ENCODE measurements at regions not wholly inside any gene's neighbourhood (a gene's known extent, or its start where the extent isn't known, plus 50 kb on each side); places are given as distances from the start of the nearest gene placed in this dataset.
"Not testable (repeated sequence)": the region's sequence is repeated elsewhere in the genome, so short reads cannot be mapped to it uniquely, and the experiment has no call there.

DNA sequence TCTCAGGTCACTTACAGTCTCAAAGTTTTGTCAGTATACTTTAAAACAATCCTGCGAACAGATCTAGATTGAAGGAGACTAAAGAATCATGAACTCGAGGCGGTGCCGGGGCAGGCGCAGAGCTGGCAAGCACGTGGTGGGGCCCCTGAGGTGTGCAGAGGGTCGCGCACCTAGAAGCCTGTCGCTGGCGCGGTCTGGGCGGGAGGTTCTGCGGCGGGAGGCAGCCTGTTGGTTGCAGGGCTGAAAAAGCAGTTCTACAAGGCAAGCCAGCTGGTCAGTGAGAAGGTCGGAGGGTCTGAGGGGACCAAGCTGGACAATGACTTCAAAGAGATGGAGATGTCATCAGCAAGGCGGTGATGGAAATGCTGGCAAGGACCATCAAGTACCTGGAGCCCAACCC, 147.0 kb downstream of the GOSR1 start:
- not testable (repeated sequence) for DNase-seq

GRCh38 chr17:30609682-30610081, 132.5 kb downstream of the GOSR1 start:
- not testable (repeated sequence) for DNase-seq

- DNase-seq = no peak
These were observed 128.3 kb downstream of the GOSR1 start for GRCh38 chr17:30605523-30605922.

DNA sequence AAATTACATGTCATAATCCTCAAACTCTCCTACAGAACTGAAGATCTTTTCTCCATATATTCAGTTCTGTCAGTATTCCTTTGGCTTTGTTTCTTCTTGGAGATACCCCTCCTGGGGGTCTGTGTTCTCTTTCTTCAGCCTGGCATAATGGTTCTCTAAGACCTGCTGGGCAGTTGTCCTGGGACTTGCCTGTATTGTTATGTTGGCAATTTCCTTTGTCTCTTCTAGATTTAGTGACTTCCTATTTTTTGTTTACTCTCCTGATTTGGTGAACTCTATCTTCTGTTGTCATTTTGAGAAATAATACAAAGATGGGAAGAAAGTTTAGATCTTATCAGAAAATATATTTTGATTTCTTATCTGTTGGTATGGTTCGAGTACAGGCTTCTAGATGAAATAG, 127.8 kb downstream of the GOSR1 start:
- DNase-seq = no peak

DNA sequence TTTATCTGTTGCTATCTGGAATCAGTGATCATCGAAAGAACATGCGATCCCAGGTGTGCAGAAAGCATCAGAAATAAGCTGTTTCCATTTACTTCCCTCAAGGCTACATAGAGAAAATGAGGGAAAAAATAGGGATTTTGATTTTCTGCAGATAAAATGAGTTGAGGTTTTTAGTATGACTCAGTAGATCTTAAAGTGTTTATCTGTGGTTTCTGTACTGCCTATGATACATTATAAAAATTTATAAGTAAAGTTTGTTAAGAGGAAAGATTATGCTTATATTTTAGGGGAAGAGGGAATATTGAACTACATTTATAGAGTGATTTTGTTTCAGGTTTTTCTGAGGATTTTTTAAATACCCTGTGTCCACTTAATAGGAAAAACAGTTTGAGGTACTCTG, 125.2 kb downstream of the GOSR1 start:
- DNase-seq = not testable (repeated sequence)

DNA sequence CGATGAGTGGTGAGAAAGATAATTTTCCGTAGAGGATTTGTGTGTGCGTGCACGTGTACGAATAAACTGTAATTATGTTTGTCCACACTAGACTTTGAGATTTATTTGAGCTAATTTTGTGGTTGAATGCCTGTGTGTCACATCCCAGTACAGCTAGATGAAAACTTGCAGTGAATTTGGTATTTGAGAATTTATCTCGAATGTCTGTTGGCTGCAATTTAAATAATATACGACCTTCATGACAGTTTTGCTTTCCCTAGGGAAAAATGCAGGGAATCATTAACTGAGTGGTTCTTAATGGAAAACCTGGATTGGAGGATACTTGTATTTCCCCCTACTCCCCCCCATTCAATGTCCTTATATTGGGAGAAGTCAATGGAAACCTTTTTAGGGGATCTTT, 124.8 kb downstream of the GOSR1 start:
- not testable (repeated sequence) for DNase-seq

DNA sequence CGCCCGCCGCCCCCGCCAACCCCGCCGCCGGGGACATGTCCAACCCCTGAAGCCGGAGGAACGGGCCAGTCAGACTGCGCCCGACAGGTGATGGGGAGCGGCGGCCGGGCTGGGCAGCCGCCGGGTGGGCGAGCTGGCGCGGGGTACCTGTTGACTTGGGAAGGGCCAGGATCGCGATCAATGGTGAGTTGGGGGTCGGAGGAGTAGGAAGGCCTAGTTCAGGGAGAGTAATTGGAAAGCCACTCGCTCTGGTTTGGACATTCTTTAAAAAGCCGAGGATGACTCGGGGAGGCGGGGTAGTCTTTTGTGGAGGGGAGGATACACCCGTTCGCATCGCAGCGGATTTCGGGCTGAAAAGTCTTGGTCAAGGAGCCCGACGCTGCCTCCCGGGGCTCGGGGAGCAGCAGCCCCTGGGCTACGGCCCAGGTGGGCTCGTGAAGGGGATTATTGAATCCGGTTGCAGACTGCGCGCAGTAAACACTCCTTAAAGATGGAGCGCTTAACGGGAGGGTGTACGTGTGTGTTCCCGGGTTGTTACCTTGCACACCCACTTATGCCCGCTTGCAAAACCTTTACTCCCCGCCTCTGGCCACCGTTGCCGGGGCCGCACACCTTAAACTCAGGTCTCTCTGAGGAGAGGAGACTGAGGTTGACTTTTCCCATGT, 123.8 kb downstream of the GOSR1 start:
- no peak for DNase-seq

DNA sequence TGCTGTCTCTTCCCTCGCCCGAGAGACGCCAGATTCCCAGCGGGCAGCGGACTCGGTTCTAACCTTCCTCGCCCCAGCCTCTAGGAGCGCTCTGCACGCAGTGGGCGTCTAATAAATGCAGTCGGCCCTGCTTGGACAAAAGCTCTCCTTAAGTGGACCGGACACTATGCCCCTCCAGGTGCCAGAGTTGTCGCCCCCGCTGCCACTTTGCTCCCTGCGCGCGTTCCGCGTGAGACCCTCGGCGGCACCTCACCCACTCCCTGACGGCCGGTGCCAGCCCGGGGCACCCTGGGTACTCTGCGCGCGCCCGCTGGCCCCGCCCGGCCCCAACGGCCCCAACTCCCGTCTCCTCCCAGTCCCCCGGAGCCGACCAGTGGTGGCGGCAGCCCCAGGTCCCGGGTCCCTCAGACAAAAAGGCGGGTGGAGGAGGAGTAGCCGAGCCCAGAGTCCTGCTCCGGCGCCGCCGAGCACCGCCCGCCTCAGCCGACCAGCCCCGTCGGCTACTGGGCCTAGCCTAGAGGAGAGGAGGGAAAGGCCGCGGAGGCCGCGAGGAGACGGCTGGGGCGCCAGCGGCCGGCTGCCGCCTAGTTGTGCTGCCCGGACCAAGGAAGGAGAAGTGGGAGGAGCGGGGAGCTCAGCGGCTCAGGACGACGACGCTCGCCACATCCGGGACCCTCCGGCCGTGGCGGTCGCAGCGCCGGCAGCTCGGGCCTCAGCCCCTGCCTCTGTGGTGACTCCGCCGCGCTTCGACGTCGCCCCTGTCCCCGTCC, 123.0 kb downstream of the GOSR1 start:
- peak; percentile 57 for DNase-seq

GRCh38 chr17:30599428-30600059, 122.3 kb downstream of the GOSR1 start:
- DNase-seq = no peak

- no peak for DNase-seq
These were observed 120.6 kb downstream of the GOSR1 start for GRCh38 chr17:30597776-30598288.

GRCh38 chr17:30596948-30597775, 120.0 kb downstream of the GOSR1 start:
- not testable (repeated sequence) for DNase-seq

DNA sequence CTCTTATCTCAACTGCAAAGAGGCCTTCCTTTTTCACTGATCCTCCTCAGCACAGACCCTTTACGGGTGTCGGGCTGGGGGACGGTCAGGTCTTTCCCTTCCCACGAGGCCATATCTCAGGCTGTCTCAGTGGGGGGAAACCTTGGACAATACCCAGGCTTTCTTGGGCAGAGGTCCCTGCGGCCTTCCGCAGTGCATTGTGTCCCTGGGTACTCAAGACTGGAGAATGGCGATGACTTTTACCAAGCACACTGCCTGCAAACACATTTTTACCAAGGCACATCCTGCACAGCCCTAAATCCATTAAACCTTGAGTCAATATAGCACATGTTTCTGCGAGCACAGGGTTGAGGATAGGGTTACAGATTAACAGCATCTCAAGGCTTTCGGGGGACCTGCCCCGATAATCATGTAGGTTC, 117.8 kb downstream of the GOSR1 start:
- not testable (repeated sequence) for DNase-seq

- no peak for DNase-seq
These were observed 117.2 kb downstream of the GOSR1 start for GRCh38 chr17:30594223-30594952.

DNA sequence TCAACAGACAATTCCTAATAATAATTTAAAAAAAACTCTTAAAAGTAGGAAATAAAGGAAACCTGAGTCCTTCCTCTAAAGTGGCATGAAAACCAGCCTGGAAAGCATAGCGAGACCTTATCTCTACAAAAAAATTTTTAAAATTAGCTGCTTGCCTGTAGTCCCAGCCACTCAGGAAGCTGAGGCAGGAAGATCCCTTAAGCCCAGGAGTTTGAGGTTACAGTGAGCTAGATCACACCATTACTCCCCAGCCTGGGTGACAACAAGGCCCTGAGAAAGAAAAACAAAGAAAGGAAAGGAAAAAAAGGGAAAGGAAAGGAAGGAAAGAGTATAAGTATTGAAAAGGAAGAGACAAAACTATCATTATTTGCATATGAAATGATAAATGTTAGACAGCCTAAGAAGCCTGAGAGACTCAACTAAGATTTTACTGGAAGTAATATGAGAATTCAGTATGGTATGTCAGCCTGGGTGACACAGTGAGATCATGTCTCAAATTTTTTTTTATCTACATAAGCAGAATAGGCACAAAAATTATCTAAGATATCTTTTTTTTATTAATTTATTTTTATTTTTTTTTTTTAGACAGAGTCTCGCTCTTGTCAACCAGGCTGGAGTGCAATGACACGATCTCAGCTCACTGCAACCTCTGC, 113.0 kb downstream of the GOSR1 start:
- DNase-seq = no peak

- DNase-seq = no peak
These were observed 112.2 kb downstream of the GOSR1 start for GRCh38 chr17:30589431-30589830.

DNA sequence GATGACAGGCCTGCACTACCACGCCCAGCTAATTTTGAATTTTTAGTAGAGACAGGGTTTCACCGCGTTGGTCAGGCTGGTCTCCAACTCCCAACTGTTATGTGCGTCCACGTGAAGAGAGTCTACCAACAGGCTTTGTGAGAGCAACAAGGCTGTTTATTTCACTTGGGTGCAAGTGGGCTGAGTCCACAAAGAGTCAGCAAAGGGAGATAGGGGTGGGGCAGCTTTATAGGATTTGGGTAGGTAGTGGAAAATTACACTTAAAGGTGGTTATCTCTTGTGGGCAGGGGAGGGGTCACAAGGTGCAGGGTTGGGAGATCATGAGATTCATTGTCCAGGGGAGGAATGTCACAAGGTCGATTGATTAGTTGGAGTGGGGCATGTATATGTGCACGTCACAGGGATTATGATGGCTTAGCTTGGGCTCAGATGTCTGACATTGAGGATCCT, 111.6 kb downstream of the GOSR1 start:
- no peak for DNase-seq

DNA sequence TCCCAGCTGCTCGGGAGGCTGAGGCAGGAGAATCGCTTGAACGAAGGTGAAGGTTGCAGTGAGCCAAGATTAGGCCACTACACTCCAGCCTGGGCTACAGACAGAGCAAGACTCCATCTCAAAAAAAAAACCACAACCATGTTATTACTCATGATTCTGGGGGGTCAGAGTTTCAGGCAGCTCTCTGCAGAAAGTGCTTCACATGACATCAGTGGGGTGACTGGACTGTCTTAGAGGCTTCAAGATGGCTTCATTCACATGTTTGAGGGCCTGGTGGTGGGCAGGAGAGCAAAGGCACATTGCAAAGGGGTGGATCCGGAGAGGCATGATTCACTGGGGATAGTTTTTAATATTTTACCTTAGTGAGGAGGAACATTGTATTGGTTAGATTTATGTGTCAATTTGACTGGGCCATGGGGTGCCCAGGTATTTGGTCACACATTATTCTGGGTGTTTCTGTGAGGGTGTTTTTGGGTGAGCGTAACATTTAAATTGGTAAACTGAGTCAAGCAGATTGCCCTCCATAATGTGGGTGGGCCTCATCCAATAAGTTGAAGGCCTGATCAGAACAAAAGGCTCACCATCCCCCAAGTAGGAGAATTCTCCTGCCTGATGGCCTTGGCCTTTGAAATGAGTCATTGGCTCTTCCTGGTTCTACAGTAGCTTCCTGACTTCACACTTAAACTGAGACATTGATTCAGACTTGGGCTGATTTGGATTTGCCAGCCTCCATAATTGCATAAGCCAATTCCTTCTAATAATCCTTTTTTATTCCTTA, 109.8 kb downstream of the GOSR1 start:
- DNase-seq = no peak

GRCh38 chr17:30584810-30585209, 107.6 kb downstream of the GOSR1 start:
- DNase-seq = no peak

- no peak for DNase-seq
These were observed 103.7 kb downstream of the GOSR1 start for GRCh38 chr17:30580916-30581315.

DNA sequence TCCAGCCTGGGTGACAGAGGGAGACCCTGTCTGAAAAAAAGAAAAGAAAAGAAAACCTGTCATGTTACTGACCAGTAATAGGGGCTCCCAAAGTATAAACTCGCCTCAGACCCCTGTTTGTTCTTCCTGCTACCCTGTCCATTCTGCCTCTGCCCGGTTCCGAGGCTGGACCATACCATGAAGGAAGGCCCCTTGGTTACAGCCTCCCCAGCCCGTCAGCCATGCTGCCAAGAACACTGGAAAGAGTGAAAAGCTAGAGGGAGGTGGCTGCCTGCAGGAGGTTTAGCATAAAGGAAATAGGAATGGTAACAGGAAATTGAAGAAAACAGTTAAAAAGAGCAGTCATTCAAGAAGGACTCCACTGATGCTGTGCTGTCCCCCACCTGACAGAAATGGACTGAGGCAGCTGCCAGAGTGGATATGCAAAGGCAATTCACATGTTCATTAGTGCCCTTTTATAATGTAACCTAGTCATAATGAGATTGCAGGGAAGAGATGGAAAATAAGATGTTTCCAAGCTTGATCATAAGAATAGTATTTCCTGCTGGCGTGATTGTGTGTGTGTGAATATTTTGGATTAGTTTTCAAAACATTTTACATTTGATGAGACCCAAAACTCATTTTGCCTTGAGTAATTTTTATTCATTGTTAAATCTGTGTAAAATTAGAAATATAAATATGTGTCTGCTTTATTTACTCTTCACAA, 102.6 kb downstream of the GOSR1 start:
- DNase-seq = no peak

All from NCI-H446 treated with DMSO at 0.1 percent for 48 hours (cell line).